ENCODE measurements at regions not wholly inside any gene's neighbourhood (a gene's known extent, or its start where the extent isn't known, plus 50 kb on each side); places are given as distances from the start of the nearest gene placed in this dataset.

- Histone ChIP-seq H3K9me3 (peaks cover 25% of the 10 kb centered on the region), H3K36me3 (ENCODE audit: low read depth) (no peaks in the 10 kb centered on the region), H3K4me3 (no peak overlapping the region), H3K4me1 (ENCODE audit: low read depth) (no peaks in the 10 kb centered on the region)
- ATAC-seq, result no peak
- intact Hi-C loops (cut with DNase I, micrococcal nuclease), result no loop called here
- TF ChIP-seq CTCF (IDR thresholded peaks at IDR 0.05), result no peak
- no peak for DNase-seq
These were observed 338.6 kb upstream of the SOX11 start for GRCh38 chr2:5353565-5353964.

GRCh38 chr2:5359397-5359796, 332.8 kb upstream of the SOX11 start:
- intact Hi-C loops (cut with DNase I, micrococcal nuclease), result no loop called here
- Histone ChIP-seq H3K36me3 (ENCODE audit: low read depth) (no peaks in the 10 kb centered on the region), H3K4me3 (no peak overlapping the region), H3K4me1 (ENCODE audit: low read depth) (no peaks in the 10 kb centered on the region), H3K9me3 (peaks cover 12% of the 10 kb centered on the region)
- no peak for TF ChIP-seq CTCF (IDR thresholded peaks at IDR 0.05)
- no peak for ATAC-seq
- DNase-seq, result no peak

- peaks cover 12% of the 10 kb centered on the region for H3K9me3 ChIP-seq
- DNase-seq, result no peak
- no peak overlapping the region for H3K4me3 ChIP-seq
- no peak for ATAC-seq
- H3K36me3 ChIP-seq (ENCODE audit: low read depth), result no peaks in the 10 kb centered on the region
- H3K4me1 ChIP-seq (ENCODE audit: low read depth), result no peaks in the 10 kb centered on the region
- intact Hi-C loops (cut with DNase I, micrococcal nuclease), result no loop called here
- TF ChIP-seq CTCF (IDR thresholded peaks at IDR 0.05), result no peak
These were observed 332.1 kb upstream of the SOX11 start for GRCh38 chr2:5360081-5360480.

- DNase-seq, result no peak
- no peak overlapping the region for H3K4me3 ChIP-seq
- no peak for TF ChIP-seq CTCF (IDR thresholded peaks at IDR 0.05)
- intact Hi-C loops (cut with DNase I, micrococcal nuclease), result no loop called here
- ATAC-seq, result no peak
- H3K36me3 ChIP-seq (ENCODE audit: low read depth), result no peaks in the 10 kb centered on the region
- no peaks in the 10 kb centered on the region for H3K4me1 ChIP-seq (ENCODE audit: low read depth)
- H3K9me3 ChIP-seq, result peaks cover 5% of the 10 kb centered on the region
These were observed 327.8 kb upstream of the SOX11 start for GRCh38 chr2:5364361-5364760.

- peak in 2 of 3 donors; percentile 24 to 35 for DNase-seq
- ATAC-seq, result no peak
- TF ChIP-seq CTCF (IDR thresholded peaks at IDR 0.05), result no peak
- peaks cover 17% of the 10 kb centered on the region for H3K9me3 ChIP-seq
- no peaks in the 10 kb centered on the region for H3K4me1 ChIP-seq (ENCODE audit: low read depth)
- intact Hi-C loops (cut with DNase I, micrococcal nuclease), result no loop called here
- no peaks in the 10 kb centered on the region for H3K36me3 ChIP-seq (ENCODE audit: low read depth)
- no peak overlapping the region for H3K4me3 ChIP-seq
These were observed 326.2 kb upstream of the SOX11 start for GRCh38 chr2:5365871-5366461.

- no peaks in the 10 kb centered on the region for H3K36me3 ChIP-seq (ENCODE audit: low read depth)
- TF ChIP-seq CTCF (IDR thresholded peaks at IDR 0.05), result no peak
- no peak for ATAC-seq
- DNase-seq, result no peak
- peaks cover 17% of the 10 kb centered on the region for H3K9me3 ChIP-seq
- intact Hi-C loops (cut with DNase I, micrococcal nuclease), result no loop called here
- no peaks in the 10 kb centered on the region for H3K4me1 ChIP-seq (ENCODE audit: low read depth)
- no peak overlapping the region for H3K4me3 ChIP-seq
These were observed 324.9 kb upstream of the SOX11 start for GRCh38 chr2:5367321-5367720.
